Smooth muscle cell (in vitro differentiated cells): ENCODE measurements at regions not wholly inside any gene's neighbourhood (a gene's known extent, or its start where the extent isn't known, plus 50 kb on each side); places are given as distances from the start of the nearest gene placed in this dataset.

Source experiments
- DNase-seq: peaks from one replicate; lab custom pipeline; 2025; ENCODE audit not compliant: unreplicated experiment; lab: John Stamatoyannopoulos, UW
- H2AFZ ChIP-seq: fragments of 200-600 bp; sonication (generic); 2 replicates; pipeline ENCODE4 v1.6.0; 2016; ENCODE audit warnings: antibody characterized with exemption, low read depth, mild to moderate bottlenecking
- H3F3A ChIP-seq: fragments of 200-600 bp; sonication (generic); 2 replicates; pipeline ENCODE4 v1.6.0; 2017; ENCODE audit warnings: antibody characterized with exemption, low read depth
- H3K27ac ChIP-seq: fragments of 200-600 bp; sonication (generic); 2 replicates; pipeline ENCODE4 v1.5.1; 2016; ENCODE audit warnings: low read depth, mild to moderate bottlenecking
- H3K27me3 ChIP-seq: fragments of 200-600 bp; sonication (generic); 2 replicates; pipeline ENCODE4 v1.6.1; 2016; ENCODE audit warnings: low read depth, mild to moderate bottlenecking
- H3K36me3 ChIP-seq: fragments of 200-600 bp; sonication (generic); 2 replicates; pipeline ENCODE4 v1.5.1; 2016; ENCODE audit warnings: low read depth
- H3K4me1 ChIP-seq: fragments of 200-600 bp; sonication (generic); 2 replicates; pipeline ENCODE4 v1.5.1; 2016; ENCODE audit warnings: low read depth
- H3K4me2 ChIP-seq: fragments of 200-600 bp; sonication (generic); 2 replicates; pipeline ENCODE4 v1.6.0; 2016; ENCODE audit warnings: mild to moderate bottlenecking
- H3K4me3 ChIP-seq: fragments of 200-600 bp; sonication (generic); 2 replicates; pipeline ENCODE4 v1.5.1; 2016; ENCODE audit warnings: mild to moderate bottlenecking
- H3K79me2 ChIP-seq: fragments of 200-600 bp; sonication (generic); 2 replicates; pipeline ENCODE4 v1.6.0; 2016; ENCODE audit warnings: low read depth, mild to moderate bottlenecking
- H3K9ac ChIP-seq: fragments of 200-600 bp; sonication (generic); 2 replicates; pipeline ENCODE4 v1.6.0; 2016; ENCODE audit warnings: low read depth
- H3K9me3 ChIP-seq: fragments of 200-600 bp; sonication (generic); replicated peaks from 2 replicates; pipeline ENCODE4 v1.5.1; 2016; ENCODE audit warnings: low read depth
- H4K20me1 ChIP-seq: fragments of 200-600 bp; sonication (generic); 2 replicates; pipeline ENCODE4 v1.6.0; 2016; ENCODE audit warnings: low read depth
- WGBS: methylation state at CpG from one replicate; pipeline ENCODE4 v1.1.7; 2016; ENCODE audit warnings: low lambda C conversion rate; 5-methylcytosine and 5-hydroxymethylcytosine counted together
- TF ChIP-seq, protein P1 (sequence below): fragments of 200-600 bp; sonication (generic); IDR thresholded peaks from 2 replicates; pipeline ENCODE4 v1.5.1; 2017; ENCODE audit warnings: borderline replicate concordance, mild to moderate bottlenecking, antibody characterized with exemption; ENCODE audit not compliant: insufficient read depth, poor library complexity, severe bottlenecking

DNA sequence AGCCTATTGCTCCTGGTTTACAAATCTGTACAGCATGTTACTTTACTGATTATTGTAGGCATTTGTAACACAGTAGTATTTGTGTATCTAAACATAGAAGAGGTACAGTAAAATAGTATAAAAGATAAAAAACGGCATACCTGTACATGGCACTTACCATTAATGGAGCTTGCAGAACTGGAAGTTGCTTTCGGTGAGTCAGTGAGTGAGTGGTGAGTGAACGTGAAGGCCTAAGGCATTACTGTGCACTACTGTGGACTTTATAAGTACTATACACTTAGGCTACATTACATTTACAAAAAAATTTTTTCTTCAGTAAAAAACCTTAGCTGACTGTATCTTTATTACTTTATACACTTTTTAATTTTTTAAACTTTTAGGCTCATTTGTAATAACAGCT, 90.9 kb downstream of the RAP2B start:
- peak overlapping the region; percentile 70 for H3K27ac ChIP-seq
- peaks cover 20% of the 10 kb centered on the region for H3F3A ChIP-seq
- WGBS: 52% methylated on average over 3 of the region's 3 CpGs
- H3K36me3 ChIP-seq: no peaks in the 10 kb centered on the region
- TF ChIP-seq, protein P1, sequence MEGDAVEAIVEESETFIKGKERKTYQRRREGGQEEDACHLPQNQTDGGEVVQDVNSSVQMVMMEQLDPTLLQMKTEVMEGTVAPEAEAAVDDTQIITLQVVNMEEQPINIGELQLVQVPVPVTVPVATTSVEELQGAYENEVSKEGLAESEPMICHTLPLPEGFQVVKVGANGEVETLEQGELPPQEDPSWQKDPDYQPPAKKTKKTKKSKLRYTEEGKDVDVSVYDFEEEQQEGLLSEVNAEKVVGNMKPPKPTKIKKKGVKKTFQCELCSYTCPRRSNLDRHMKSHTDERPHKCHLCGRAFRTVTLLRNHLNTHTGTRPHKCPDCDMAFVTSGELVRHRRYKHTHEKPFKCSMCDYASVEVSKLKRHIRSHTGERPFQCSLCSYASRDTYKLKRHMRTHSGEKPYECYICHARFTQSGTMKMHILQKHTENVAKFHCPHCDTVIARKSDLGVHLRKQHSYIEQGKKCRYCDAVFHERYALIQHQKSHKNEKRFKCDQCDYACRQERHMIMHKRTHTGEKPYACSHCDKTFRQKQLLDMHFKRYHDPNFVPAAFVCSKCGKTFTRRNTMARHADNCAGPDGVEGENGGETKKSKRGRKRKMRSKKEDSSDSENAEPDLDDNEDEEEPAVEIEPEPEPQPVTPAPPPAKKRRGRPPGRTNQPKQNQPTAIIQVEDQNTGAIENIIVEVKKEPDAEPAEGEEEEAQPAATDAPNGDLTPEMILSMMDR: no peak
- no peak overlapping the region for H3K9ac ChIP-seq
- no peaks in the 10 kb centered on the region for H4K20me1 ChIP-seq
- H3K4me3 ChIP-seq: no peak overlapping the region
- H3K9me3 ChIP-seq: no peaks in the 10 kb centered on the region
- H2AFZ ChIP-seq: no peak overlapping the region
- H3K4me1 ChIP-seq: no peaks in the 10 kb centered on the region
- DNase-seq: no peak
- no peaks in the 10 kb centered on the region for H3K79me2 ChIP-seq
- no peaks in the 10 kb centered on the region for H3K27me3 ChIP-seq
- H3K4me2 ChIP-seq: no peak overlapping the region

DNA sequence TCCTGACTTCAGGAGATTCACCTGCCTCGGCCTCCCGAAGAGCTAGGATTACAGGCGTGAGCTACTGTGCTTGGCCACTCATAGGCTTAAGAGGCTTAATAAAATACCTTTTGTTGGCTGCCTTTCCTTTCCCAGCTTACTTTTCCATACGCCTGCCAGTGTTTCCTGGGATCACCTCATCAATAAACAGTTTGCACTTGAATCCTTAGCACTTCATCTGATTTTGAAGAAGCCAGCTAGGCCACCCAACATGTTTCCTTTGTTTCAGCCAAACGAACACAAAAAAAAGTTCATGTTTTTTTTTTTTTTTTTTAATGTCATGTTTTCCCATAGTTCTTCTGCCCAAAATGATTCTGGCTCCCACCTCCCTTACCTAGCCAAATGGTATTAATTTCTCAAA, 92.3 kb downstream of the RAP2B start:
- Histone ChIP-seq H3K79me2 (no peaks in the 10 kb centered on the region), H3K36me3 (no peaks in the 10 kb centered on the region), H4K20me1 (no peaks in the 10 kb centered on the region), H3K27ac (peak overlapping the region; percentile 70), H2AFZ (no peak overlapping the region), H3K27me3 (no peaks in the 10 kb centered on the region), H3K9ac (no peak overlapping the region), H3K9me3 (no peaks in the 10 kb centered on the region), H3F3A (peaks cover 25% of the 10 kb centered on the region), H3K4me3 (no peak overlapping the region), H3K4me2 (no peak overlapping the region), H3K4me1 (no peaks in the 10 kb centered on the region)
- WGBS: 89% methylated on average over 5 of the region's 5 CpGs
- TF ChIP-seq, protein P1: no peak
- no peak for DNase-seq

GRCh38 chr3:153257673-153258351, 95.8 kb downstream of the RAP2B start:
- no peak for DNase-seq
- Histone ChIP-seq H3K4me1 (no peaks in the 10 kb centered on the region), H3K36me3 (no peaks in the 10 kb centered on the region), H3K4me3 (no peak overlapping the region), H3K4me2 (peak overlapping the region; percentile 52), H2AFZ (peak overlapping the region; percentile 59), H3K9me3 (no peaks in the 10 kb centered on the region), H3K9ac (peak overlapping the region; percentile 32), H3K27ac (peak overlapping the region; percentile 81), H4K20me1 (no peaks in the 10 kb centered on the region), H3K79me2 (no peaks in the 10 kb centered on the region), H3K27me3 (no peaks in the 10 kb centered on the region), H3F3A (peaks cover 25% of the 10 kb centered on the region)
- TF ChIP-seq, protein P1: no peak
- 52% methylated on average over 2 of the region's 2 CpGs for WGBS

DNA sequence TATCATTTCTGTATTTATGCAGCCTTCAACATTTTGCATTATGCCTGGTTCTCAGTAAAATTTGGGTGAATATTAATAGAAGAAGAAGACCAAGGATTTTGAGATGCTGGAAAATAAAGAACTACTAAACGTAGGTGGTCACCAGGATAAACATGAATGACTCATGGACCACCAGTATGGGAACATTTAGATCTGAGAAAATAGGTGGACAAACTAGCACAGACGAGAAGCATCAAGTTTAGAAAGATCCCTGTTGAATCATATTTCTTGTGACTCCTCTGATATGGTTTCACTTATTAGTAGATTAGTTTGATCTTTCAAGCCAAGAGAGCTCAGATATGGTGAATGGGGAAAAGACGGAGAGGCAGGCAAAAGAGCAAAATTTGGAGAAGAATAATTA, 97.9 kb downstream of the RAP2B start:
- Histone ChIP-seq H3K79me2 (no peaks in the 10 kb centered on the region), H3K4me1 (no peaks in the 10 kb centered on the region), H3K4me3 (no peak overlapping the region), H3K9ac (no peak overlapping the region), H4K20me1 (no peaks in the 10 kb centered on the region), H3K27ac (peak overlapping the region; percentile 1), H3K36me3 (no peaks in the 10 kb centered on the region), H3K27me3 (no peaks in the 10 kb centered on the region), H3F3A (peaks cover 25% of the 10 kb centered on the region), H3K4me2 (no peak overlapping the region), H3K9me3 (no peaks in the 10 kb centered on the region), H2AFZ (no peak overlapping the region)
- TF ChIP-seq, protein P1: no peak
- no peak for DNase-seq
- WGBS: 74% methylated on average over 3 of the region's 3 CpGs
